Endodermal cell (in vitro differentiated cells): ENCODE measurements at regions not wholly inside any gene's neighbourhood (a gene's known extent, or its start where the extent isn't known, plus 50 kb on each side); places are given as distances from the start of the nearest gene placed in this dataset.

Experiments used
- DNase-seq: peaks from one replicate; pipeline ENCODE4 v3.0.0-alpha.2; 2017
- H3K27ac ChIP-seq: 2 replicates; pipeline ENCODE4 v1.5.1; 2013; ENCODE audit warnings: mild to moderate bottlenecking, low read depth, low read length, moderate library complexity
- H3K27me3 ChIP-seq: 2 replicates; pipeline ENCODE4 v1.6.1; 2013; ENCODE audit warnings: mild to moderate bottlenecking, low read length, moderate library complexity; ENCODE audit not compliant: insufficient read depth, control insufficient read depth, poor library complexity, severe bottlenecking
- H3K36me3 ChIP-seq: 2 replicates; pipeline ENCODE4 v1.7.0; 2013; ENCODE audit warnings: mild to moderate bottlenecking, low read length, moderate library complexity; ENCODE audit not compliant: control insufficient read depth, insufficient read depth
- H3K4me1 ChIP-seq: one replicate; pipeline ENCODE4 v1.7.0; 2013; ENCODE audit warnings: low read length; ENCODE audit not compliant: control insufficient read depth, insufficient read depth
- H3K4me3 ChIP-seq: 2 replicates; pipeline ENCODE4 v1.5.1; 2013; ENCODE audit warnings: mild to moderate bottlenecking, low read length, moderate library complexity
- H3K9ac ChIP-seq: 2 replicates; pipeline ENCODE4 v1.6.1; 2013; ENCODE audit warnings: mild to moderate bottlenecking, low read length, moderate library complexity; ENCODE audit not compliant: poor library complexity, severe bottlenecking; ENCODE audit errors: extremely low read depth
- H3K9me3 ChIP-seq: 2 replicates; pipeline ENCODE4 v1.6.1; 2013; ENCODE audit warnings: mild to moderate bottlenecking, low read length, moderate library complexity; ENCODE audit not compliant: control insufficient read depth
- H3K27ac Mint-ChIP-seq: 2 replicates; pipeline ENCODE4 v1.8.0; 2020; ENCODE audit warnings: mixed read lengths
- H3K27me3 Mint-ChIP-seq: 2 replicates; pipeline ENCODE4 v1.8.0; 2021; ENCODE audit warnings: mild to moderate bottlenecking, mixed read lengths; ENCODE audit not compliant: insufficient read depth
- H3K36me3 Mint-ChIP-seq: 2 replicates; pipeline ENCODE4 v1.8.0; 2020; ENCODE audit warnings: low read depth, mixed read lengths
- H3K4me1 Mint-ChIP-seq: 2 replicates; pipeline ENCODE4 v1.8.0; 2020; ENCODE audit warnings: mixed read lengths
- H3K4me3 Mint-ChIP-seq: 2 replicates; pipeline ENCODE4 v1.8.0; 2020; ENCODE audit warnings: mild to moderate bottlenecking, moderate library complexity, mixed read lengths
- H3K9me3 Mint-ChIP-seq: 2 replicates; pipeline ENCODE4 v1.8.0; 2020; ENCODE audit warnings: mild to moderate bottlenecking, mixed read lengths
- CTCF ChIP-seq: fragments of 200-600 bp; sonication (generic); conservative IDR thresholded peaks from 2 replicates; pipeline ENCODE4 v1.5.0; 2021; ENCODE audit warnings: antibody characterized with exemption, mild to moderate bottlenecking
- WGBS, 2 experiments: methylation state at CpG; one replicate each; pipeline versions ENCODE4 v1.1.5 to v1.1.7; 2013; ENCODE audit warnings: missing lambda C conversion rate in 2 of 2, mixed read lengths in 1 of 2; ENCODE audit not compliant: insufficient coverage in 1 of 2, insufficient read length in 1 of 2; 5-methylcytosine and 5-hydroxymethylcytosine counted together

- Histone ChIP-seq H3K27ac (no peak overlapping the region), H3K36me3 (no peaks in the 10 kb centered on the region), H3K27me3 (no peaks in the 10 kb centered on the region), H3K4me3 (no peak overlapping the region), H3K4me1 (no peaks in the 10 kb centered on the region), H3K9ac (no peak overlapping the region), H3K9me3 (no peaks in the 10 kb centered on the region)
- Mint-ChIP-seq H3K4me3 (no peak overlapping the region), H3K36me3 (no peaks in the 10 kb centered on the region), H3K27me3 (no peaks in the 10 kb centered on the region), H3K27ac (no peak overlapping the region), H3K9me3 (no peaks in the 10 kb centered on the region), H3K4me1 (no peaks in the 10 kb centered on the region)
- DNase-seq, result peak; percentile 83
- WGBS, 2 experiments, result 3 to 6% methylated on average over 2 of the region's 3 CpGs
- TF ChIP-seq CTCF, result peak; percentile 92
These were observed 91.6 kb downstream of the TMX3 start for GRCh38 chr18:68623342-68623741.

- 93 to 94% methylated on average over 3 to 4 of the region's 4 CpGs for WGBS, 2 experiments
- no peak for DNase-seq
- Mint-ChIP-seq H3K27ac (no peak overlapping the region), H3K27me3 (no peaks in the 10 kb centered on the region), H3K36me3 (no peaks in the 10 kb centered on the region), H3K9me3 (no peaks in the 10 kb centered on the region), H3K4me3 (no peak overlapping the region), H3K4me1 (no peaks in the 10 kb centered on the region)
- Histone ChIP-seq H3K27me3 (no peaks in the 10 kb centered on the region), H3K9ac (no peak overlapping the region), H3K4me3 (no peak overlapping the region), H3K4me1 (no peaks in the 10 kb centered on the region), H3K36me3 (no peaks in the 10 kb centered on the region), H3K9me3 (no peaks in the 10 kb centered on the region), H3K27ac (no peak overlapping the region)
- TF ChIP-seq CTCF, result no peak
These were observed 103.6 kb downstream of the TMX3 start for GRCh38 chr18:68611311-68611710.

GRCh38 chr18:68608851-68609490, 105.9 kb downstream of the TMX3 start:
- H3K4me1 Mint-ChIP-seq, result no peaks in the 10 kb centered on the region
- WGBS, 2 experiments, result 93 to 95% methylated on average over 4 to 6 of the region's 6 CpGs
- no peak for DNase-seq
- no peaks in the 10 kb centered on the region for H3K9me3 ChIP-seq
- no peak overlapping the region for H3K27ac ChIP-seq
- H3K9ac ChIP-seq, result no peak overlapping the region
- H3K4me1 ChIP-seq, result no peaks in the 10 kb centered on the region
- H3K9me3 Mint-ChIP-seq, result no peaks in the 10 kb centered on the region
- H3K27ac Mint-ChIP-seq, result no peak overlapping the region
- no peaks in the 10 kb centered on the region for H3K27me3 ChIP-seq
- H3K27me3 Mint-ChIP-seq, result no peaks in the 10 kb centered on the region
- H3K36me3 Mint-ChIP-seq, result no peaks in the 10 kb centered on the region
- TF ChIP-seq CTCF, result no peak
- no peaks in the 10 kb centered on the region for H3K36me3 ChIP-seq
- H3K4me3 ChIP-seq, result no peak overlapping the region
- no peak overlapping the region for H3K4me3 Mint-ChIP-seq
